NT2/D1 (cell line): ENCODE measurements at regions not wholly inside any gene's neighbourhood (a gene's known extent, or its start where the extent isn't known, plus 50 kb on each side); places are given as distances from the start of the nearest gene placed in this dataset.

ENCODE experiments used
- SUZ12 ChIP-seq: IDR thresholded peaks from 2 replicates; pipeline ENCODE4 v1.6.1; 2011; ENCODE audit not compliant: insufficient read length, insufficient read depth; ENCODE audit errors: extremely low read depth
- YY1 ChIP-seq: IDR thresholded peaks from 2 replicates; pipeline ENCODE4 v1.6.1; 2011; ENCODE audit not compliant: insufficient read length, insufficient read depth
- ZNF274 ChIP-seq: IDR thresholded peaks from 2 replicates; pipeline ENCODE4 v1.6.1; 2011; ENCODE audit warnings: mild to moderate bottlenecking, low read depth, low read length

- TF ChIP-seq SUZ12 = no peak
- no peak for TF ChIP-seq ZNF274
- TF ChIP-seq YY1 = no peak
Observed at GRCh38 chr10:131514454-131514853, 202.9 kb upstream of the TCERG1L start.
